Central memory CD4-positive, alpha-beta T cell (primary cell): ENCODE measurements at regions not wholly inside any gene's neighbourhood (a gene's known extent, or its start where the extent isn't known, plus 50 kb on each side); places are given as distances from the start of the nearest gene placed in this dataset.

ENCODE experiments used
- DNase-seq: peaks from one replicate; pipeline ENCODE4 v3.0.0; 2022

GRCh38 chr6:29884261-29884660, 56.6 kb downstream of the HLA-G start:
- DNase-seq, result no peak

DNA sequence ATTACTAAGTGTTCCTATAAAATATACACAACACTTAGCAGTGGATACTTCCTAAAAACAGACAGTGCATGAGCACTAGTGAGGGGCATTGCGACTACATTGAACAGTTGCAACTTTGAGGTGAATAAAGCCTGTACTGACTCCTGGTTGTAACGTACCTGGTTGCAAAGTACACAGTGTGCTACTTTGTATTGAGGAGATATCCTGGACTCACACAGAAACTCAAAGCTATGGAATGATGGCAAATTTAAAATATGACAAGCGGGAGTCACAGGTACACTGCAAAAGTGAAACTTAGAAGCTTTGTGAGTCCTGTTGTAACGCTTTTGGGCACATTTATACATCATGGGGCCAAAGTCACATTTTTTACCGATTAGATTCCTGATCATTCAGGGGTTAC, 55.6 kb upstream of the HLA-A start:
- DNase-seq, result no peak

DNA sequence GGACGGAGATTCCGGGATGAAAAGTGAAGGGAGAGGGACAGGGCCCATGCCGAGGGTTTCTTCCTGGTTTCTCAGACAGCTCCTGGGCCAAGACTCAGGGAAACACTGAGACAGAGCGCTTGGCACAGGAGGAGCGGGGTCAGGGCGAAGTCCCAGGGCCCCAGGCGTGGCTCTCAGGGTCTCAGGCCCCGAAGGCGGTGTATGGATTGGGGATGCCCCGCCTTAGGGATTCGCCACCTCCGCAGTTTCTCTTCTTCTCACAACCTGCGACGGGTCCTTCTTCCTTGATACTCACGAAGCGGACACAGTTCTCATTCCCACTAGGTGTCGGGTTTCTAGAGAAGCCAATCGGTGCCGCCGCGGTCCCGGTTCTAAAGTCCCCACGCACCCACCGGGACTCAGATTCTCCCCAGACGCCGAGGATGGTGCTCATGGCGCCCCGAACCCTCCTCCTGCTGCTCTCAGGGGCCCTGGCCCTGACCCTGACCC, 55.0 kb upstream of the HLA-A start:
- DNase-seq, result peak; percentile 45

DNA sequence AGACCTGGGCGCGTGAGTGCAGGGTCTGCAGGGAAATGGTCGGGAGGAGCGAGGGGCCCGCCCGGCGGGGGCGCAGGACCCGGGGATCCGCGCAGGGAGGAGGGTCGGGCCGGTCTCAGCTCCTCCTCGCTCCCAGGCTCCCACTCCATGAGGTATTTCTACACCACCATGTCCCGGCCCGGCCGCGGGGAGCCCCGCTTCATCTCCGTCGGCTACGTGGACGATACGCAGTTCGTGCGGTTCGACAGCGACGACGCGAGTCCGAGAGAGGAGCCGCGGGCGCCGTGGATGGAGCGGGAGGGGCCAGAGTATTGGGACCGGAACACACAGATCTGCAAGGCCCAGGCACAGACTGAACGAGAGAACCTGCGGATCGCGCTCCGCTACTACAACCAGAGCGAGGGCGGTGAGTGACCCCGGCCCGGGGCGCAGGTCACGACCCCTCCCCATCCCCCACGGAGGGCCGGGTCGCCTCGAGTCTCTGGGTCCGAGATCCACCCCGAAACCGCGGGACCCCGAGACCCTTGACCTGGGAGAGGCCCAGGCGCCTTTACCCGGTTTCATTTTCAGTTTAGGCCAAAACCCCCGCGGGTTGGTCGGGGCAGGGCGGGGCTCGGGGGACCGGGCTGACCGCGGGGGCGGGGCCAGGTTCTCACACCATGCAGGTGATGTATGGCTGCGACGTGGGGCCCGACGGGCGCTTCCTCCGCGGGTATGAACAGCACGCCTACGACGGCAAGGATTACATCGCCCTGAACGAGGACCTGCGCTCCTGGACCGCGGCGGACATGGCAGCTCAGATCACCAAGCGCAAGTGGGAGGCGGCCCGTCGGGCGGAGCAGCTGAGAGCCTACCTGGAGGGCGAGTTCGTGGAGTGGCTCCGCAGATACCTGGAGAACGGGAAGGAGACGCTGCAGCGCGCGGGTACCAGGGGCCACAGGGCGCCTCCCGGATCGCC, 54.2 kb upstream of the HLA-A start:
- DNase-seq, result peak; percentile 86
